B cell (primary cell): ENCODE measurements at regions not wholly inside any gene's neighbourhood (a gene's known extent, or its start where the extent isn't known, plus 50 kb on each side); places are given as distances from the start of the nearest gene placed in this dataset.

ENCODE experiments used
- ATAC-seq: fragments of 200-7000 bp; cut with Tn5 transposase; one replicate; pipeline ENCODE4 v1.10.0; 2021; ENCODE audit warnings: low read depth, mild to moderate bottlenecking, moderate number of reproducible peaks, moderate library complexity
- CTCF ChIA-PET: fragments of 350-600 bp; sonication (Branson Sonifier 250); formaldehyde crosslinking; loops from one replicate; lab custom pipeline; 2021; ENCODE audit warnings: antibody characterized with exemption, inconsistent platforms; lab: Charles Lee
- POLR2A ChIA-PET: fragments of 350-600 bp; sonication (Branson Sonifier 250); formaldehyde crosslinking; loops from one replicate; lab custom pipeline; 2021; ENCODE audit warnings: antibody characterized with exemption; lab: Charles Lee
- DNase-seq: peaks from one replicate; pipeline ENCODE4 v3.0.0; 2013
- H2AFZ ChIP-seq: 2 replicates; pipeline ENCODE4 v1.6.1; 2012; ENCODE audit warnings: mild to moderate bottlenecking, low read depth, low read length; ENCODE audit not compliant: insufficient read depth, poor library complexity, severe bottlenecking
- H3K27ac ChIP-seq, 2 donors: 1 replicate in 1 of 2; 2 replicates in 1 of 2; pipeline ENCODE4 v1.5.1; 2012 to 2013; ENCODE audit warnings: low read length in 2 of 2, mild to moderate bottlenecking in 2 of 2, moderate library complexity in 1 of 2
- H3K27me3 ChIP-seq, 4 experiments: fragments of 200-600 bp in 1 of 4; sonication (generic) in 1 of 4; replicated peaks in 1 of 4; 1 replicate in 2 of 4; 2 replicates in 2 of 4; pipeline versions ENCODE4 v1.6.1 to v1.7.0; 2013 to 2016; ENCODE audit warnings: low read length in 3 of 4, mild to moderate bottlenecking in 2 of 4, mixed read lengths in 1 of 4, moderate library complexity in 1 of 4; ENCODE audit not compliant: insufficient read depth in 4 of 4, control insufficient read depth in 3 of 4; ENCODE audit errors: control extremely low read depth in 1 of 4
- H3K36me3 ChIP-seq, 2 experiments: replicated peaks in 1 of 2; 1 replicate in 1 of 2; 2 replicates in 1 of 2; pipeline versions ENCODE4 v1.6.1 to v1.7.1; 2013; ENCODE audit warnings: low read length in 1 of 2; ENCODE audit not compliant: insufficient read depth in 2 of 2, control insufficient read depth in 1 of 2; ENCODE audit errors: control extremely low read depth in 1 of 2, extremely low read depth in 1 of 2
- H3K4me1 ChIP-seq, 2 donors: fragments of 200-600 bp in 1 of 2; sonication (generic) in 1 of 2; 1 replicate in 1 of 2; 2 replicates in 1 of 2; pipeline versions ENCODE4 v1.5.1 to v1.6.1; 2013 to 2017; ENCODE audit warnings: low read length in 2 of 2; ENCODE audit not compliant: control insufficient read depth in 2 of 2, insufficient read depth in 2 of 2
- H3K4me2 ChIP-seq: replicated peaks from 2 replicates; pipeline ENCODE3; 2012; ENCODE audit warnings: mild to moderate bottlenecking, low read depth, low read length; ENCODE audit not compliant: poor library complexity, severe bottlenecking
- H3K4me3 ChIP-seq, 5 experiments: fragments of 200-600 bp in 1 of 5; sonication (generic) in 1 of 5; 1 replicate in 3 of 5; 2 replicates in 2 of 5; pipeline versions ENCODE4 v1.5.1 to v1.7.0; 2011 to 2016; ENCODE audit warnings: low read length in 4 of 5, mild to moderate bottlenecking in 4 of 5, low read depth in 2 of 5, control low read depth in 1 of 5, moderate library complexity in 1 of 5; ENCODE audit not compliant: insufficient read depth in 1 of 5; ENCODE audit errors: control extremely low read depth in 1 of 5, extremely low read depth in 1 of 5
- H3K79me2 ChIP-seq: fragments of 200-600 bp; sonication (generic); one replicate; pipeline ENCODE4 v1.6.0; 2016; ENCODE audit warnings: low read length; ENCODE audit not compliant: control insufficient read depth, insufficient read depth
- H3K9ac ChIP-seq: fragments of 200-600 bp; sonication (generic); 2 replicates; pipeline ENCODE4 v1.6.1; 2017; ENCODE audit warnings: mild to moderate bottlenecking, low read length, moderate library complexity
- H3K9me3 ChIP-seq, 3 donors: one replicate each; pipeline versions ENCODE4 v1.6.1 to v1.7.1; 2013; ENCODE audit warnings: low read length in 2 of 3; ENCODE audit not compliant: control insufficient read depth in 2 of 3, insufficient read depth in 1 of 3; ENCODE audit errors: control extremely low read depth in 1 of 3
- H4K20me1 ChIP-seq: 2 replicates; pipeline ENCODE4 v1.6.0; 2012; ENCODE audit warnings: mild to moderate bottlenecking, low read length; ENCODE audit not compliant: insufficient read depth, control insufficient read depth, poor library complexity, severe bottlenecking
- H3K27ac Mint-ChIP-seq: one replicate; pipeline ENCODE4 v1.8.0; 2021; ENCODE audit warnings: mixed read lengths
- H3K27me3 Mint-ChIP-seq: one replicate; pipeline ENCODE4 v1.8.0; 2021; ENCODE audit warnings: mixed read lengths
- H3K4me1 Mint-ChIP-seq: one replicate; pipeline ENCODE4 v1.8.0; 2021; ENCODE audit warnings: mixed read lengths
- H3K4me3 Mint-ChIP-seq: one replicate; pipeline ENCODE4 v1.8.0; 2021; ENCODE audit warnings: mixed read lengths
- H3K9me3 Mint-ChIP-seq: one replicate; pipeline ENCODE4 v1.8.0; 2022; ENCODE audit warnings: mixed read lengths; ENCODE audit not compliant: insufficient read depth
- CTCF ChIP-seq: fragments of 200-600 bp; IDR thresholded peaks from one replicate; pipeline ENCODE4 v1.8.0; 2022; ENCODE audit warnings: antibody characterized with exemption, mild to moderate bottlenecking
- EZH2 ChIP-seq: IDR thresholded peaks from 2 replicates; pipeline ENCODE4 v1.6.1; 2012; ENCODE audit warnings: borderline replicate concordance, low read depth, mild to moderate bottlenecking, moderate library complexity, low read length; ENCODE audit not compliant: insufficient read depth, poor library complexity, severe bottlenecking
- WGBS: methylation state at CpG from one replicate; pipeline ENCODE4 v1.1.5; 2013; ENCODE audit warnings: missing lambda C conversion rate; ENCODE audit not compliant: insufficient coverage; 5-methylcytosine and 5-hydroxymethylcytosine counted together
- intact Hi-C: fragments of 100-400 bp; cut with micrococcal nuclease; formaldehyde crosslinking; loops from one replicate; pipeline ENCODE4 v1.10.0; 2022

- DNase-seq, result no peak
- ChIA-PET CTCF (no interaction called here), POLR2A (no interaction called here)
- Histone ChIP-seq H2AFZ (no peak overlapping the region), H3K9ac (no peak overlapping the region), H3K4me1 (peaks cover 0 to 12% of the 10 kb centered on the region in 2 donors), H3K4me3 (no peak overlapping the region), H3K27me3 (no peaks in the 10 kb centered on the region), H3K9me3 (no peaks in the 10 kb centered on the region), H3K79me2 (peaks cover 30% of the 10 kb centered on the region), H3K27ac (no peak overlapping the region), H3K36me3 (peaks cover 1 to 21% of the 10 kb centered on the region in 2 experiments), H4K20me1 (peaks cover 23% of the 10 kb centered on the region), H3K4me2 (no peak overlapping the region)
- WGBS, result 57% methylated on average over 6 of the region's 8 CpGs
- no peak overlapping the region for H3K27ac Mint-ChIP-seq
- TF ChIP-seq EZH2 (no peak), CTCF (no peak)
- H3K27me3 Mint-ChIP-seq, result no peaks in the 10 kb centered on the region
- no peaks in the 10 kb centered on the region for H3K4me1 Mint-ChIP-seq
- ATAC-seq, result no peak
- H3K9me3 Mint-ChIP-seq, result no peaks in the 10 kb centered on the region
- no peak overlapping the region for H3K4me3 Mint-ChIP-seq
- intact Hi-C loops, result no loop called here
Observed at GRCh38 chr19:46967578-46968032, 52.0 kb upstream of the NPAS1 start.
